OCI-LY3 (cell line): ENCODE measurements at regions not wholly inside any gene's neighbourhood (a gene's known extent, or its start where the extent isn't known, plus 50 kb on each side); places are given as distances from the start of the nearest gene placed in this dataset.

Source experiments
- H2AFZ ChIP-seq: fragments of 200-600, 300-600 bp; shearing (Covaris generic); 2 replicates; pipeline ENCODE4 v1.6.0; 2014; ENCODE audit warnings: antibody characterized with exemption, low read depth, low read length
- H3K27ac ChIP-seq: fragments of 200-600, 300-600 bp; sonication (generic); 2 replicates; pipeline ENCODE4 v1.5.1; 2014; ENCODE audit warnings: mild to moderate bottlenecking, low read length, moderate library complexity, mixed read lengths
- H3K27me3 ChIP-seq: fragments of 200-600, 300-600 bp; sonication (generic); 2 replicates; pipeline ENCODE4 v1.6.1; 2014; ENCODE audit warnings: low read depth, low read length, mixed read lengths
- H3K36me3 ChIP-seq: fragments of 200-600, 300-600 bp; sonication (generic); replicated peaks from 2 replicates; pipeline ENCODE3; 2014; ENCODE audit warnings: low read depth, low read length, mixed read lengths
- H3K4me1 ChIP-seq: fragments of 300-600, 200-600 bp; sonication (generic); 2 replicates; pipeline ENCODE4 v1.6.1; 2014; ENCODE audit warnings: low read length, mixed read lengths
- H3K4me2 ChIP-seq: fragments of 200-600, 300-600 bp; sonication (generic); 2 replicates; pipeline ENCODE4 v1.6.1; 2014; ENCODE audit warnings: low read length, mixed read lengths
- H3K4me3 ChIP-seq: fragments of 300-600, 200-600 bp; sonication (generic); 2 replicates; pipeline ENCODE4 v1.5.1; 2014; ENCODE audit warnings: antibody characterized with exemption, mild to moderate bottlenecking, low read length, moderate library complexity
- H3K79me2 ChIP-seq: fragments of 300-600, 200-600 bp; shearing (Covaris generic); 2 replicates; pipeline ENCODE4 v1.6.1; 2014; ENCODE audit warnings: mild to moderate bottlenecking, low read length, mixed read lengths
- H3K9ac ChIP-seq: fragments of 300-600, 200-600 bp; shearing (Covaris generic); 2 replicates; pipeline ENCODE4 v1.6.0; 2014; ENCODE audit warnings: mild to moderate bottlenecking, low read length, moderate library complexity
- H3K9me3 ChIP-seq: fragments of 200-600, 300-600 bp; shearing (Covaris generic); 2 replicates; pipeline ENCODE4 v1.6.1; 2014; ENCODE audit warnings: low read length, mixed read lengths; ENCODE audit not compliant: insufficient read depth
- H4K20me1 ChIP-seq: fragments of 200-600, 300-600 bp; sonication (generic); 2 replicates; pipeline ENCODE4 v1.6.1; 2016; ENCODE audit warnings: low read length, mixed read lengths; ENCODE audit not compliant: insufficient read depth
- EZH2phosphoT487 ChIP-seq: fragments of 200-600 bp; shearing (Covaris generic); IDR thresholded peaks from 2 replicates; pipeline ENCODE4 v1.6.1; 2018; ENCODE audit warnings: antibody characterized with exemption, mixed run types, low read depth
- TF ChIP-seq, protein P1 (sequence below): fragments of 200-600, 300-600 bp; sonication (generic); IDR thresholded peaks from 2 replicates; pipeline ENCODE4 v1.5.1; 2014; ENCODE audit warnings: antibody characterized with exemption, low read length, low read depth

DNA sequence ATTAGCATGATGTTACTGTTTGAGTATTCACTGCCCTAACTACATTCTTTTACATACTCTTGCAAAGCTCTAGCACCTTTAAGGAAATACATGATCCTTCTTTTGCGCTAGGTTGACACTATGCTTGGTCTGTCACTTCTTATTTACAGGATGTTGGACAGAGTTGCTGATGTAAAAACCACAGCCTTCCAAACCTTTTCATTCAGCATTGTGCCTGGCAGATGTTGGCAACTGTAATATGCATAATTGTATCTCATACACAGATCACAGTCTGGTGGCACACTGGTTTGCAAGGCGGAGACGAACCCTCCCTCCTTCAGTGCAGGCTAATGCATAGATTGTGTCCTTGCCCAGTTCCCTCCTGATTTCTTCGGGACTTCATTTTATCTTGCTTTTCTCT lies 224.1 kb downstream of the SNX19 start:
- Histone ChIP-seq H3K27ac (no peak overlapping the region), H3K9me3 (no peaks in the 10 kb centered on the region)

DNA sequence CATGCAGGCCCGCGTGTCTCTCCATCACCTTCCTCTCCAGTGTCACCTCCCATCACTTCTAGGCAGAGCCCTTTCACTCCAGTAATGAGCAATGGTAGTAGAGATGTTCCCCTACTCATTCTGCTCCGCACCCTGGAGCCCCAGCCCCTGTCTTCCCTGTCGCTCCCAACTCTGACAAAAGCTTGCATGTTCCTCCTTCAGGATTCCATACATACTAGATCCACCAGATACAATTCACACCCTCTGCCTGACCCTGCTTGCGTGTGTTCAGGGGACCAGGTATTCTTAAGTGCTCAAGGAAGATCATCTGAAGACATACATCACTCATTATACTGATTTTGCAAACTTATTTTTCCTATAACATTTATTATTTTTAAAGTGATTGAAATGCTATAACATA lies 222.7 kb downstream of the SNX19 start:
- Histone ChIP-seq H3K4me2 (no peak overlapping the region), H2AFZ (no peak overlapping the region)

More for the DNA sequence above, 224.1 kb downstream of the SNX19 start:
- H3K4me2 ChIP-seq: no peak overlapping the region
- no peak overlapping the region for H3K4me3 ChIP-seq
- H3K4me1 ChIP-seq: no peaks in the 10 kb centered on the region
- peaks cover 29% of the 10 kb centered on the region for H3K27me3 ChIP-seq
- TF ChIP-seq EZH2phosphoT487: no peak
- no peaks in the 10 kb centered on the region for H4K20me1 ChIP-seq
- H2AFZ ChIP-seq: no peak overlapping the region
- no peaks in the 10 kb centered on the region for H3K36me3 ChIP-seq
- H3K79me2 ChIP-seq: no peaks in the 10 kb centered on the region
- H3K9ac ChIP-seq: no peak overlapping the region

DNA sequence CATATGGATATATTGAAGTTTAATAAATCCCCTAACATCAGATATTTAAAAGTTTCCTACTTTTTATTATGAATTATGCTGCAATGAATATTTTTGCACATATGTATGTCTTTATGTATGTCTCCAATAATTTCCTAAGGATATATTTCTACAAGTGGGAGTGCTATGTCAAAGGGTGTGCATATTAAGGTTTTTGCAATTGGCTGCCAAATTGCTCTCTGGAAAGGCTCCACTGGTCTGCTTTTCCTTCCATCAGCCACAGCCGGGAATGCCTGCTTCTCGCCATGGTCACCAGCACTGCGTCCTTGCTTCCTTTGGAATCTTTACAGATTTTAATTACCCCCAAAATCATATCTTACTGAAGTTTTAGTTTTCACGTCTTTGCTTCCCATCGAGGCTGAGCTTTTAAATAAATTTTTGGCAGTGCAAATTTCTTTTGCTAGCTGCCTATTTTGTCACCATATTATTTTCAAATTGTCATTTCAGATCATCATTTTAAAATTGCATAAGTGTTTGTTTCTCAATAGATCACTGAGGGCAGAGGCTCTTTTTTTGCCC lies 221.7 kb downstream of the SNX19 start:
- H3K36me3 ChIP-seq: no peaks in the 10 kb centered on the region
- H3K9ac ChIP-seq: no peak overlapping the region
- TF ChIP-seq EZH2phosphoT487: no peak
- TF ChIP-seq, protein P1, sequence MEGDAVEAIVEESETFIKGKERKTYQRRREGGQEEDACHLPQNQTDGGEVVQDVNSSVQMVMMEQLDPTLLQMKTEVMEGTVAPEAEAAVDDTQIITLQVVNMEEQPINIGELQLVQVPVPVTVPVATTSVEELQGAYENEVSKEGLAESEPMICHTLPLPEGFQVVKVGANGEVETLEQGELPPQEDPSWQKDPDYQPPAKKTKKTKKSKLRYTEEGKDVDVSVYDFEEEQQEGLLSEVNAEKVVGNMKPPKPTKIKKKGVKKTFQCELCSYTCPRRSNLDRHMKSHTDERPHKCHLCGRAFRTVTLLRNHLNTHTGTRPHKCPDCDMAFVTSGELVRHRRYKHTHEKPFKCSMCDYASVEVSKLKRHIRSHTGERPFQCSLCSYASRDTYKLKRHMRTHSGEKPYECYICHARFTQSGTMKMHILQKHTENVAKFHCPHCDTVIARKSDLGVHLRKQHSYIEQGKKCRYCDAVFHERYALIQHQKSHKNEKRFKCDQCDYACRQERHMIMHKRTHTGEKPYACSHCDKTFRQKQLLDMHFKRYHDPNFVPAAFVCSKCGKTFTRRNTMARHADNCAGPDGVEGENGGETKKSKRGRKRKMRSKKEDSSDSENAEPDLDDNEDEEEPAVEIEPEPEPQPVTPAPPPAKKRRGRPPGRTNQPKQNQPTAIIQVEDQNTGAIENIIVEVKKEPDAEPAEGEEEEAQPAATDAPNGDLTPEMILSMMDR: no peak
- no peak overlapping the region for H3K27ac ChIP-seq
- H3K4me2 ChIP-seq: no peak overlapping the region
- no peak overlapping the region for H2AFZ ChIP-seq
- no peaks in the 10 kb centered on the region for H4K20me1 ChIP-seq
- H3K79me2 ChIP-seq: no peaks in the 10 kb centered on the region
- no peak overlapping the region for H3K4me3 ChIP-seq
- H3K9me3 ChIP-seq: no peaks in the 10 kb centered on the region
- H3K4me1 ChIP-seq: no peaks in the 10 kb centered on the region
- peaks cover 22% of the 10 kb centered on the region for H3K27me3 ChIP-seq

More for the DNA sequence above, 222.7 kb downstream of the SNX19 start:
- TF ChIP-seq EZH2phosphoT487: no peak
- TF ChIP-seq, protein P1: no peak
- H3K79me2 ChIP-seq: no peaks in the 10 kb centered on the region
- H3K27ac ChIP-seq: no peak overlapping the region
- H4K20me1 ChIP-seq: no peaks in the 10 kb centered on the region
- H3K4me3 ChIP-seq: no peak overlapping the region
- H3K36me3 ChIP-seq: no peaks in the 10 kb centered on the region
- H3K9ac ChIP-seq: no peak overlapping the region
- H3K27me3 ChIP-seq: peaks cover 29% of the 10 kb centered on the region
- H3K4me1 ChIP-seq: no peaks in the 10 kb centered on the region
- no peaks in the 10 kb centered on the region for H3K9me3 ChIP-seq

DNA sequence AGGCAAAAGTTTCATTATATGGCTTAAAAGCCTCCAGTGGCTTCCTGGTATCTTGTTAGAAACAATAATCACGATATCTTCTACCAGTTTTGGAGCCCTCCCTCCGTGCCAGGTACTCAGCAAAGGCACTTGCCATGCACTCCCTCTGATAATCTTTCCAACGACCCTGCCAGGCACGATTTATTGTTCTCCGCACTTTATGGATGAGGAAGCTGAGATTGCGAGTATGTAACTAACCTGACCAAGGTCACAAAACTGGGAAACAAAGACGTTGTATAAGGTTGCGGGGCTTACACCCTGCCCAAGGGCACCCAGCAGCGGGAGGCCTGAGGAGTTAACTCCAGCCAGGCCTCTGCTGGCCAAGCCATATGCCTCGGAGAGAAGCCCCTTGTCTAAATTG lies 218.1 kb downstream of the SNX19 start:
- no peak for TF ChIP-seq EZH2phosphoT487
- TF ChIP-seq, protein P1: no peak
- Histone ChIP-seq H3K4me3 (no peak overlapping the region), H3K9me3 (no peaks in the 10 kb centered on the region), H3K79me2 (no peaks in the 10 kb centered on the region), H2AFZ (no peak overlapping the region), H3K36me3 (no peaks in the 10 kb centered on the region), H3K9ac (no peak overlapping the region), H4K20me1 (no peaks in the 10 kb centered on the region), H3K27me3 (peaks cover 22% of the 10 kb centered on the region), H3K4me2 (no peak overlapping the region), H3K4me1 (no peaks in the 10 kb centered on the region), H3K27ac (no peak overlapping the region)
